ENCODE measurements at regions not wholly inside any gene's neighbourhood (a gene's known extent, or its start where the extent isn't known, plus 50 kb on each side); places are given as distances from the start of the nearest gene placed in this dataset.

DNA sequence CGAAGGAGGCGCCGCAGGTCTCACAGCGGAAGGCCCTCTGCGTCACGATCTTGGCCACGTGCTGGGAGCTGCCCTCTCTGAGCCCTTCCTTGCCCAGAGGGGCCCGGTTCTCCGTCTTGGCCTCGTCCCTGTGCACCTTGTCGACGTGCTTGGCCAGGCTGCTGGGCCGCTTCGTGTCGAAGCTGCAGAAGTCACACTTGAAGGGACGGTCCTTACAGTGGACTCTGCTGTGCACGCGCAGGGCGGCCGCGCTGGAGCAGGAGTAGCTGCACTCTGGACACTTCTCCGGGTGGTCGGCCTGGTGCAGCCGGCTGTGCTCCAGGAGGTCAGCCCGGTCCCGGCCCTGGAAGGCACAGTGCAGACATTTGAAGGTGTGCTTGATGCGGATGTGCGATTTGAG is 106.9 kb downstream of the ZFP64 start:
- no peak overlapping the region for H3K4me3 ChIP-seq (ENCODE audit: low read depth, low read length)
- TF ChIP-seq, protein P1, sequence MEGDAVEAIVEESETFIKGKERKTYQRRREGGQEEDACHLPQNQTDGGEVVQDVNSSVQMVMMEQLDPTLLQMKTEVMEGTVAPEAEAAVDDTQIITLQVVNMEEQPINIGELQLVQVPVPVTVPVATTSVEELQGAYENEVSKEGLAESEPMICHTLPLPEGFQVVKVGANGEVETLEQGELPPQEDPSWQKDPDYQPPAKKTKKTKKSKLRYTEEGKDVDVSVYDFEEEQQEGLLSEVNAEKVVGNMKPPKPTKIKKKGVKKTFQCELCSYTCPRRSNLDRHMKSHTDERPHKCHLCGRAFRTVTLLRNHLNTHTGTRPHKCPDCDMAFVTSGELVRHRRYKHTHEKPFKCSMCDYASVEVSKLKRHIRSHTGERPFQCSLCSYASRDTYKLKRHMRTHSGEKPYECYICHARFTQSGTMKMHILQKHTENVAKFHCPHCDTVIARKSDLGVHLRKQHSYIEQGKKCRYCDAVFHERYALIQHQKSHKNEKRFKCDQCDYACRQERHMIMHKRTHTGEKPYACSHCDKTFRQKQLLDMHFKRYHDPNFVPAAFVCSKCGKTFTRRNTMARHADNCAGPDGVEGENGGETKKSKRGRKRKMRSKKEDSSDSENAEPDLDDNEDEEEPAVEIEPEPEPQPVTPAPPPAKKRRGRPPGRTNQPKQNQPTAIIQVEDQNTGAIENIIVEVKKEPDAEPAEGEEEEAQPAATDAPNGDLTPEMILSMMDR (IDR thresholded peaks at IDR 0.05; ENCODE audit: insufficient read depth, low read length) = no peak
- no peak for DNase-seq (ENCODE audit: low read depth)

GRCh38 chr20:52083627-52084232 is 107.8 kb downstream of the ZFP64 start:
- peak; percentile 83 for DNase-seq (ENCODE audit: low read depth)
- H3K4me3 ChIP-seq (ENCODE audit: low read depth, low read length) = no peak overlapping the region
- TF ChIP-seq, protein P1 (IDR thresholded peaks at IDR 0.05; ENCODE audit: insufficient read depth, low read length) = peak; percentile 65

DNA sequence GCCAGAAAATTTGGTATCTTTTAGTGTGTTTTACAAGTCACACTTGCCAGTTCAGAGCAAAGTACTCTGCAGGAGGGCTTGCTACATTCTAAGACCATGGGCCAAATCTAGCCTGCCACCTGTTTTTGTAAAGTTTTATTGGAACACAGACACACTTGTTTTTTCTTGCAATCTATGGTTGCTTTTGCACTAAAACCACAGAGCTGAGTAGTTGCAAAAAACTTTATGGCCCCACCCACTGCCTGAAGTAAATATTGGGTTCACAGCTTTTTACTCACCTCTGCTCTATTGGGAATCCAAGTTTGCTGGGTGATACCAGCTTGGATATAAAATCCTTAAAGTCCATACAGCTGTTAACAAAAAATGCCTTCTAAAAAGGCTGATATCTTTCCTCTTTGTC is 109.0 kb downstream of the ZFP64 start:
- DNase-seq (ENCODE audit: low read depth) = no peak
- TF ChIP-seq, protein P1 (IDR thresholded peaks at IDR 0.05; ENCODE audit: insufficient read depth, low read length) = no peak
- H3K4me3 ChIP-seq (ENCODE audit: low read depth, low read length) = no peak overlapping the region

DNA sequence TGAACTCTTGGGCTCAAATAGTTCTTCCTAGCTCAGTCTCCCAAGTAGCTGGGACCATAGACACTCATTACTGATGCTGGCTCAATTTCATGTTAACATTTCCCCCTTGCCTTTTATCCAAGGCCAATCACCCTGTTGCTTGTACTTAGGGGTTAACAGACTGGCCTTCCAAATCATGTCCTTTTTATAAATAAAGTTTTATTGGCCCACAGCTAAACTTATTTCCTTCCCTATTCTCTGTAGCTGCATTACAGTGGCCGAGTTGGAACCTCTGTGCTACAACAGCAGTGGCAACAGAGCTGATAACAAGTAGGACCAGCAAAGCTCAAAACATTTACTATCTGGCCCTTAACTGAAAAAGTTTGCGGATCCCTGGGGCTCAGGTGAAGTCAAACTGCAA is 109.8 kb downstream of the ZFP64 start:
- H3K4me3 ChIP-seq (ENCODE audit: low read depth, low read length) = no peak overlapping the region
- TF ChIP-seq, protein P1 (IDR thresholded peaks at IDR 0.05; ENCODE audit: insufficient read depth, low read length) = no peak
- DNase-seq (ENCODE audit: low read depth) = no peak

GRCh38 chr20:52081066-52081465 is 110.5 kb downstream of the ZFP64 start:
- TF ChIP-seq, protein P1 (IDR thresholded peaks at IDR 0.05; ENCODE audit: insufficient read depth, low read length) = no peak
- H3K4me3 ChIP-seq (ENCODE audit: low read depth, low read length) = no peak overlapping the region
- DNase-seq (ENCODE audit: low read depth) = no peak

DNA sequence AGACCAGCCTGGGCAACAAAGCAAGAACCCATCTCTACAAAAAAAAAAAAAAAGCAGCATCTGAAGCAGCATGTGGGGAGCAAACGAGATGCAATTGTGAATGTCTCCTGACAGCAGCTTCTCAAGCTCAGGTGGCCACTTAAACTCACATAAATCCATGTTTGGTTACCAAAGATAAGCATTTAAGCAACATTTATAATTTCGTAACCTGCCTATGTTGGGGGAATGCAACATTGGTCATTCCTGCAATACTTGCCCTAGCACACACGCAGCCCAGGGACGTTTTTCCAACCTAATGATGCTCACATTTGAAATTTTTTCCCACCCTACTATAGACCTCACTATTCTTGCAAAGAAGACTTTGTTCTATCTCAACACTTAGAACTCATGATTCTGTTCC is 113.3 kb downstream of the ZFP64 start:
- DNase-seq (ENCODE audit: low read depth) = no peak
- TF ChIP-seq, protein P1 (IDR thresholded peaks at IDR 0.05; ENCODE audit: insufficient read depth, low read length) = no peak
- no peak overlapping the region for H3K4me3 ChIP-seq (ENCODE audit: low read depth, low read length)

- peak; percentile 20 for DNase-seq (ENCODE audit: low read depth)
- no peak overlapping the region for H3K4me3 ChIP-seq (ENCODE audit: low read depth, low read length)
- TF ChIP-seq, protein P1 (IDR thresholded peaks at IDR 0.05; ENCODE audit: insufficient read depth, low read length) = no peak
Observed at GRCh38 chr20:52076164-52076563, 115.4 kb downstream of the ZFP64 start.
